ENCODE measurements at regions not wholly inside any gene's neighbourhood (a gene's known extent, or its start where the extent isn't known, plus 50 kb on each side); places are given as distances from the start of the nearest gene placed in this dataset.
"Not testable (repeated sequence)": the region's sequence is repeated elsewhere in the genome, so short reads cannot be mapped to it uniquely, and the experiment has no call there.

DNA sequence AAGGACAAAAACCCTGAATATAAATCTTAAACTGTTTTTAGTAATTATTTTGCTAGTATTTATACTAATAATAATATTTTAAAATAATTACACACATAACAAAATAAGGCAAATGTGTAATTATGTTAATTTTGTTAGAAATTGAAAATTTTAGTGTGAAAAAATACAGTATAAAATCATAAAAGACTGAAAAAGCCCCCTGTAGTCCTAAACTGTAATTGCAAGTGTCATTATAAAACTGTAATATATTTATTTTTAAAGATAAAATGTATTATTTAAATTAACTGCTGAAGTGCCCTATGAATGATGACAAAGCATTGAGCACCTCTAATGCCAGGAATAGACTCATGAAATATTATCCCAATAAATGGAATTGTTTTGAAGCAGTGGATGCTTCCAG lies 1117.7 kb downstream of the CBLN2 start:
- no peak overlapping the region for H3K4me3 ChIP-seq (ENCODE audit: low read depth in 1 of 2, low read length in 2 of 2)
- peaks cover 0 to 6% of the 10 kb centered on the region in 2 donors for H3K9me3 ChIP-seq (ENCODE audit: control insufficient read depth in 1 of 2, low read length in 2 of 2)
- H3K36me3 ChIP-seq (ENCODE audit: control insufficient read depth in 1 of 2, insufficient read depth in 2 of 2, low read length in 2 of 2): no peaks in the 10 kb centered on the region
- no peak overlapping the region for H3K27ac ChIP-seq (ENCODE audit: low read length)
- no peaks in the 10 kb centered on the region for H3K4me1 ChIP-seq (ENCODE audit: control insufficient read depth in 1 of 2, insufficient read depth in 2 of 2, low read length in 2 of 2)
- H3K27me3 ChIP-seq (ENCODE audit: low read depth, low read length): no peaks in the 10 kb centered on the region

DNA sequence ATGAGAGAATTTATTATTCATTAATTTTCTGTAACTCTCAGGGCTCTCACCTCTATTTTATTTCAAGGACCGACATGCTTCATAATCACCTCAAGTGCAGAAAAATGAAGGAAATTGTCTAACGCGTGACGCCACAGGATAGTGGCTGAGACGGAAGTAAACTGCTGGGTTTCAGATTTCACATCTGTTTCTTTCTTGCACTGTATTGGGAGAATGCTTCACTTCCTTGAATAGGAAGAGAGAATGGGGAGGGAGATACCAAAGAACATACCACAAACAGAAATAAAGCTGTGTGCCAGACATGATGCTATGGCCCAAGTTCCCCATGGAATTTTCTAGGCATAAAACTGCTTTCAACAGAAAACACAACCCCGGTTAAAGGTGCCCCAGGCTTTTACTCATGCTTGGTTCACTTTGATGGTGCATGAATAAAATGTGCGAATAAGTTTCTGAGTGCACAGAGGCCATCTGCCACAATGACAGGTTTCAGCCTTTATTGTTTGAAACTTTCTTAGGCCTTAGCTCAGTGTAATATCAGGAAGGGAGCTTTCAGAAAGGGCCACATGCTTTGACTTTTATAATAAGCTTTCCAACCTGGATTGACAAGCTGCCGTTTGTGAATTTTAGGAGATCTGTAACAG lies 1116.4 kb downstream of the SOCS6 start:
- H3K9me3 ChIP-seq (ENCODE audit: control insufficient read depth in 1 of 2, low read length in 2 of 2): no peaks in the 10 kb centered on the region
- no peak overlapping the region for H3K4me3 ChIP-seq (ENCODE audit: low read depth in 1 of 2, low read length in 2 of 2)
- no peaks in the 10 kb centered on the region for H3K4me1 ChIP-seq (ENCODE audit: control insufficient read depth in 1 of 2, insufficient read depth in 2 of 2, low read length in 2 of 2)
- no peak overlapping the region for H3K27ac ChIP-seq (ENCODE audit: low read length)
- no peaks in the 10 kb centered on the region for H3K27me3 ChIP-seq (ENCODE audit: low read depth, low read length)
- H3K36me3 ChIP-seq (ENCODE audit: control insufficient read depth in 1 of 2, insufficient read depth in 2 of 2, low read length in 2 of 2): no peaks in the 10 kb centered on the region

DNA sequence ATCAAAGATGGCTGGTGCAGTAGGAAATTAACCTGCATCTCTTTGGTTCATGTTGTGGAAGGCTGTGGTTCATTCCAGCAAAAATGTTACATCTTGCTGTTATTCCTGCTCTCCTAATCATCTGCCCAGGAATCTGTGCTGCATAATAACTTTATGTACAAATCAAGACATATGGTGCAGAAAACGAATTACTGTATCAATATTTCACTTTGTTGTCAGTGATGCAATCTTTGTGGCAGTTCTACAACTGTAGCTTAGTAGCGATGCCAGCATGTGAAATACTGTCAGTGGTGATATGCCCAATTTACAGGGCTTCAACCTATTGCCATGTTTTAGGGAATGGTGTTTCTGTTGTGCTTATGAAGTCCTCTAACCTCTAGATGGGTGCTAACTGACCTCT lies 1114.7 kb downstream of the SOCS6 start:
- Histone ChIP-seq H3K27me3 (ENCODE audit: low read depth, low read length) (no peaks in the 10 kb centered on the region), H3K27ac (ENCODE audit: low read length) (no peak overlapping the region), H3K4me3 (ENCODE audit: low read depth in 1 of 2, low read length in 2 of 2) (no peak overlapping the region), H3K36me3 (ENCODE audit: control insufficient read depth in 1 of 2, insufficient read depth in 2 of 2, low read length in 2 of 2) (no peaks in the 10 kb centered on the region), H3K9me3 (ENCODE audit: control insufficient read depth in 1 of 2, low read length in 2 of 2) (no peaks in the 10 kb centered on the region), H3K4me1 (ENCODE audit: control insufficient read depth in 1 of 2, insufficient read depth in 2 of 2, low read length in 2 of 2) (no peaks in the 10 kb centered on the region)

DNA sequence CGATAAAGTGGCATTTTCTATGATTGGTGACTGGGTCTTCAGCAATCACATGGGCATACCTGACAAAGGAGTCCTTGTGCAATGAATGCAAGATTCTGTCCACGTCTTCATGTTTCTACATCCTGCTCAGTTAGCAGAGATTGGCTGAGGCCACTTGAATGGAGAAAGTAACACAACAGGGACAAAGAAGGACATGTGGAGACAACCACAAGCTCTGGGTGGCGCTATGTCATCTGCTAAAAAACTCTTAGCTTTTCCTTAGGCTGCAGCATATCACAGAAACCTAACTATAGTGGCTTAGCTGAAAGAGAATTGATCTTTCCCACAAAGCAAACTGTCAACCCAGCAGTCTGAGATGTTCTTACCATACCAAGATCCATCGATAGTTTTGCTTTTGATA lies 1109.7 kb downstream of the SOCS6 start:
- no peaks in the 10 kb centered on the region for H3K36me3 ChIP-seq (ENCODE audit: control insufficient read depth in 1 of 2, insufficient read depth in 2 of 2, low read length in 2 of 2)
- H3K4me3 ChIP-seq (ENCODE audit: low read depth in 1 of 2, low read length in 2 of 2): no peak overlapping the region
- no peaks in the 10 kb centered on the region for H3K4me1 ChIP-seq (ENCODE audit: control insufficient read depth in 1 of 2, insufficient read depth in 2 of 2, low read length in 2 of 2)
- no peaks in the 10 kb centered on the region for H3K9me3 ChIP-seq (ENCODE audit: control insufficient read depth in 1 of 2, low read length in 2 of 2)
- H3K27ac ChIP-seq (ENCODE audit: low read length): no peak overlapping the region
- H3K27me3 ChIP-seq (ENCODE audit: low read depth, low read length): no peaks in the 10 kb centered on the region

DNA sequence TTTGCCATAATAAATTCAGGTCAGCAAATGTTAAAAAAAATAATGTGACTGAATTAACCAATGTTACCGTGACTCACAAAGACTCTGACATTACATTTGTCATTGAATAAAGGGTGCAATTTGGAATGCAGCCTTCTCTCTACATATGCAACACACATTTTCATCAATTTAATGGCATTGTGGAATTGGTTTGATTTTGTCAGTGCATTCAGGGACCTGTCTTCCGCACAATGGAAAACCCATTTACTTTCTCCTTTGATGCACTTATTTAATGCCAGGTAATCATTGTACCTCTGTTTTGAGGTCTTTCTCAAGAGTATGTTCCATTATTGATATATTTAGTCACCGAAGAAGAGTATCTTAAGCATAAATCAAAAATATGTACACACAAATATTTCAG lies 1099.3 kb downstream of the SOCS6 start:
- H3K27me3 ChIP-seq (ENCODE audit: low read depth, low read length): no peaks in the 10 kb centered on the region
- no peaks in the 10 kb centered on the region for H3K9me3 ChIP-seq (ENCODE audit: control insufficient read depth in 1 of 2, low read length in 2 of 2)
- H3K27ac ChIP-seq (ENCODE audit: low read length): no peak overlapping the region
- no peaks in the 10 kb centered on the region for H3K36me3 ChIP-seq (ENCODE audit: control insufficient read depth in 1 of 2, insufficient read depth in 2 of 2, low read length in 2 of 2)
- H3K4me3 ChIP-seq (ENCODE audit: low read depth in 1 of 2, low read length in 2 of 2): no peak overlapping the region
- H3K4me1 ChIP-seq (ENCODE audit: control insufficient read depth in 1 of 2, insufficient read depth in 2 of 2, low read length in 2 of 2): no peaks in the 10 kb centered on the region

DNA sequence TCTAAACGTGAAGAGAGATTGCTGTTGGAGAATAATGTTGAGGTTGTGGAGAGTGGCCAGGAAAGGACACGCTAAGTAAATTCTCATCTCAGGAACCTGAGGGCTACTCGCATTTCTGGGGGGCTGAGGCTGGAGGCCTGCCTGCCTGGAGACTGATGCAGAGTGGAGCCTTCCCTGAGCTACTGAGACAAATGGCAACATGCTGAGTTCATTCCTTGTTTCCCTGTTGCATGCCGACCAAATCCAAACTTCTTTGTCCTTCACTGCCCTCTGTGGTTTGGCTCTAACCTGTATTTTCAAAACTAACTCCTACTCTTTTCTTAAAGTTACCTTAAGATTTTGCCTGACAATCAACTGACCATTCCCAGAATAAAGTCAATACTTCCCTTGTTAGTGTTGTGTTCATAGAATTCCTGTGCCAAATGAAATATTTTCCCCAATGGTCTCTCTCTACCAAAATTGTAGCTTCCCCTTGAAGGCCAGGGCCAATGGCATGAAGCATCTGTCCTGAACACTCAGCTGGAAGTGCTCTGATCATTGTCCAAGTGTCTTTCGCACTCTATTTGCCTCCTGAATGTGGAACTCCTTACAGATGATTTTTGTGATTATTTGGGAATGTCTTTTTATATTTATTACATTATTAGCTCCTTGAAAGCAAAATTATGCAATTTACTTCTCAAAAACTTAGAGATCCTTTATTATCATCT lies 1085.6 kb downstream of the SOCS6 start:
- Histone ChIP-seq H3K36me3 (ENCODE audit: control insufficient read depth in 1 of 2, insufficient read depth in 2 of 2, low read length in 2 of 2) (no peaks in the 10 kb centered on the region), H3K27me3 (ENCODE audit: low read depth, low read length) (no peaks in the 10 kb centered on the region), H3K27ac (ENCODE audit: low read length) (no peak overlapping the region), H3K9me3 (ENCODE audit: control insufficient read depth in 1 of 2, low read length in 2 of 2) (no peaks in the 10 kb centered on the region), H3K4me1 (ENCODE audit: control insufficient read depth in 1 of 2, insufficient read depth in 2 of 2, low read length in 2 of 2) (no peaks in the 10 kb centered on the region), H3K4me3 (ENCODE audit: low read depth in 1 of 2, low read length in 2 of 2) (no peak overlapping the region)

DNA sequence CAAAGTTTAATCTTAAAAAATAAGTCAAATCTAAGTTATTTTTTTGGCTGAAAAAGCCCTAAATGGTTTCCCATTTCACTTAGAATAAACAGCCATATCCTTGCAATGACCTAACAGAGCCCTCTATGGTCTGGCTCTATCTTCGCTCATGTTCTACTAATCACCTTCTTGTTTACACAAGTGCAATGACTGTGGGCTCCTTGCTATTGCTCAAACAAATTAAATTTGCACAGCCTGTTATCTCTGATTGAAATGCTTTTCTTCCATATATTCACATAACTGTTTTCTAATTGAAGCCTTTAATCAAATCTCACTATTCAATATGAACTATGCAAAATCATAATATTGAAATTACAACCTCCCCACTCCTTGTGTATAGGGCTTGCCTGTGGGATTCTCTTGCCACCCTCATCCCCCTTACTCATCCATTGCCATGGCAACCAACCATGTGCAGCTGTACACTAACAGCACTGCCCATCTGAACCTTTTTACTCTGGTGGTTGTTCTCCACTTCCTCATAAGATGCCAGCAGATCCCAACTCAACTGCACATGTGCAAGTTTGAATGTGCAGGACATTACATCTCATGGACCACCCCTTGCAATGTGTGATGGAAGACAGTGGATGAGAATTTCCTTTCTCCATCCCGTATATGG lies 1083.2 kb downstream of the SOCS6 start:
- Histone ChIP-seq H3K27ac (ENCODE audit: low read length) (no peak overlapping the region), H3K4me3 (ENCODE audit: low read depth in 1 of 2, low read length in 2 of 2) (no peak overlapping the region), H3K27me3 (ENCODE audit: low read depth, low read length) (no peaks in the 10 kb centered on the region), H3K9me3 (ENCODE audit: control insufficient read depth in 1 of 2, low read length in 2 of 2) (peaks cover 0 to 1% of the 10 kb centered on the region in 2 donors), H3K36me3 (ENCODE audit: control insufficient read depth in 1 of 2, insufficient read depth in 2 of 2, low read length in 2 of 2) (no peaks in the 10 kb centered on the region), H3K4me1 (ENCODE audit: control insufficient read depth in 1 of 2, insufficient read depth in 2 of 2, low read length in 2 of 2) (no peaks in the 10 kb centered on the region)

DNA sequence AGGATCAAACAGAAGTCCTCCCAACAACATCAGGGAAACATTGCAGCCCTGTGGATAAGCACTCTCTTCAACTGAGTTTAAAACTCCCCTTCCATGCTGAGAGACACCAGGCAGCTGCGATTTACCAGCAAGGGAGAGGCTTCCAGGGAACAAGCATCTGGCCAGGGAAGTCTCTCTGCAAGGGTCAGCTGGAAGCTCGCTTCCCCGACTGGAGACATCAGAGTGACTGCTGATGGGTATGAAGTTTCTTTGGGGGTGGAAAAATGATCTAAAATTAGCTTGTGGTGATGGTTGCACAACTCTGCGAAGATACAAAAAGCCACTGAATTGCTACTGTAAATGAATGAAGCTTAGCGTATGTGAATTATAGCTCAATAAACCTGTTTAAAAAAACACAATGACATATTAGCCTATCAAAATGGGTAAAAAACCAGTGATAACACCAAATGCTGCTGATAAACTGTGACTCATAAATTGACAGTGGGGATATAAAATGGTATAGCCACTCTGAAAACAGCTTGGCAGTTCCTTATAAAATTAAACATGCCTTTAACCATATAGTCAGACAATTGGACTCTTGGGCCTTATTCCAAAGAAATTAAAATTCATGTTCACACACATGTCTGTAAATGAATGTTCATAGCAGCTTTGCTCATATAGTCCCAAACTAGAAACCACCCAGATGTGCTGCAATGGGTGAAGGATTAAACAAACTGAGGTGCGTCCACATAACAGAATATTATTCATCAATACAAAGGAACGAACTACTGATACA lies 1082.0 kb downstream of the SOCS6 start:
- Histone ChIP-seq H3K36me3 (ENCODE audit: control insufficient read depth in 1 of 2, insufficient read depth in 2 of 2, low read length in 2 of 2) (no peaks in the 10 kb centered on the region), H3K27me3 (ENCODE audit: low read depth, low read length) (no peaks in the 10 kb centered on the region), H3K27ac (ENCODE audit: low read length) (no peak overlapping the region), H3K9me3 (ENCODE audit: control insufficient read depth in 1 of 2, low read length in 2 of 2) (peaks cover 0 to 6% of the 10 kb centered on the region in 2 donors), H3K4me1 (ENCODE audit: control insufficient read depth in 1 of 2, insufficient read depth in 2 of 2, low read length in 2 of 2) (no peaks in the 10 kb centered on the region), H3K4me3 (ENCODE audit: low read depth in 1 of 2, low read length in 2 of 2) (no peak overlapping the region)

DNA sequence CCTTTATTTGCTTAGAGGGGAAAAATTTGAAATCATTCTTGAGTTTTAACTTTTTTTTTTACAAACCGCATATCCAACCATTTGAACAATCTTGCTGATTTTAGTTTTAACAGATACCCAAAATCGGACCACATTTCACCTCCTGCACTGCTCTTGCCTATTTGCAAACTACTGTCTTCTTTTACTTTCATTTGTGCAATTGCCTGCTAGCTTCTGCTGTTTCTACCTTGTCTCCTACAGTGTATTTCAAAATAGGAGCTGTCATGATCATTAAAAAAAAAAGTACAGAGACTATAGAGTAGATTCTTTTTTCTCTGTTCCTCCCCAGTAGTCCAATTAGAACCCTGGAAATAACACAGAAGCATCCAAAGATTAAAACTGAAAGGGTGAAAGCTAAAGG lies 1081.2 kb downstream of the SOCS6 start:
- H3K9me3 ChIP-seq (ENCODE audit: control insufficient read depth in 1 of 2, low read length in 2 of 2): peaks cover 0 to 6% of the 10 kb centered on the region in 2 donors
- no peaks in the 10 kb centered on the region for H3K4me1 ChIP-seq (ENCODE audit: control insufficient read depth in 1 of 2, insufficient read depth in 2 of 2, low read length in 2 of 2)
- H3K36me3 ChIP-seq (ENCODE audit: control insufficient read depth in 1 of 2, insufficient read depth in 2 of 2, low read length in 2 of 2): no peaks in the 10 kb centered on the region
- H3K27me3 ChIP-seq (ENCODE audit: low read depth, low read length): no peaks in the 10 kb centered on the region
- no peak overlapping the region for H3K4me3 ChIP-seq (ENCODE audit: low read depth in 1 of 2, low read length in 2 of 2)
- no peak overlapping the region for H3K27ac ChIP-seq (ENCODE audit: low read length)

DNA sequence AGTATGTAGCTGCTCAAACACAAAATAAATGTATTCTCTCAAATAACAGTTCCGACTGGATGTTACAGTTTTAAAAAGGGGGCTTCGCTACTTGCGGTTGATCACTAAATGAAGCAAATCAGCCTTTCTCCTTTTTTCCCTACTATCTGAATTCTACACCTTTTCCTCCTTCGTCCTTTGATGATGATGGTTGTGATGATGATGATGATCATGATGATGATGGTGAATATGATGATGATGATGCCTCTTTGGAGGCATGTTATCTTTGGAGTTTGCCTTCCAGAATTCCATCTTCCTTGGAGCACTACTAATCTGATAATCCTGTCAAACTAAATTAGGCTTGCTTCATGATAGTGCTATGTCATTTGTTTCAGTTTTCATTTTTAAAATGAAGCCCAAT lies 1073.3 kb downstream of the SOCS6 start:
- Histone ChIP-seq H3K4me1 (ENCODE audit: control insufficient read depth in 1 of 2, insufficient read depth in 2 of 2, low read length in 2 of 2) (no peaks in the 10 kb centered on the region), H3K9me3 (ENCODE audit: control insufficient read depth in 1 of 2, low read length in 2 of 2) (peaks cover 0 to 6% of the 10 kb centered on the region in 2 donors), H3K36me3 (ENCODE audit: control insufficient read depth in 1 of 2, insufficient read depth in 2 of 2, low read length in 2 of 2) (no peaks in the 10 kb centered on the region), H3K4me3 (ENCODE audit: low read depth in 1 of 2, low read length in 2 of 2) (no peak overlapping the region), H3K27me3 (ENCODE audit: low read depth, low read length) (no peaks in the 10 kb centered on the region), H3K27ac (ENCODE audit: low read length) (no peak overlapping the region)

DNA sequence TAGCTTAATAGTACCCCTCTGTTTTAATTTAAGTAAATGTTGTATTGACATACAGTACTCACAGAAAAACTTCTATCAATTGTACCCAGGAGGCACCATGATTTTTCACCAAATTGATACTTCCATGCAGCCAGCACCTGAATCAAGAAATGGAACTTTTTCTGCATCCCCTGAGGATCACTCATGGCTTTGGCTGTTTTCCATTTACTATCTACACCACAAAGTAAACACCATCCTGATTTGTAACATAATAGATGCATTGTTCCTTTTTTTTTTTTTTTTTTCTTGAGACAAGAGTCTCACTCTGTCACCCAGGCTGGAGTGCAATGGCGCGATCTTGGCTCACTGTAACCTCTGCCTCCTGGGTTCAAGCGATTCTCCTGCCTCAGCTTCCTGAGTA lies 1066.8 kb downstream of the SOCS6 start:
- H3K4me1 ChIP-seq (ENCODE audit: control insufficient read depth in 1 of 2, insufficient read depth in 2 of 2, low read length in 2 of 2); H3K27me3 ChIP-seq (ENCODE audit: low read depth, low read length); H3K36me3 ChIP-seq (ENCODE audit: control insufficient read depth in 1 of 2, insufficient read depth in 2 of 2, low read length in 2 of 2); H3K9me3 ChIP-seq (ENCODE audit: control insufficient read depth in 1 of 2, low read length in 2 of 2); H3K4me3 ChIP-seq (ENCODE audit: low read depth in 1 of 2, low read length in 2 of 2); H3K27ac ChIP-seq (ENCODE audit: low read length): not testable (repeated sequence)
